ENCODE measurements at regions not wholly inside any gene's neighbourhood (a gene's known extent, or its start where the extent isn't known, plus 50 kb on each side); places are given as distances from the start of the nearest gene placed in this dataset.

DNA sequence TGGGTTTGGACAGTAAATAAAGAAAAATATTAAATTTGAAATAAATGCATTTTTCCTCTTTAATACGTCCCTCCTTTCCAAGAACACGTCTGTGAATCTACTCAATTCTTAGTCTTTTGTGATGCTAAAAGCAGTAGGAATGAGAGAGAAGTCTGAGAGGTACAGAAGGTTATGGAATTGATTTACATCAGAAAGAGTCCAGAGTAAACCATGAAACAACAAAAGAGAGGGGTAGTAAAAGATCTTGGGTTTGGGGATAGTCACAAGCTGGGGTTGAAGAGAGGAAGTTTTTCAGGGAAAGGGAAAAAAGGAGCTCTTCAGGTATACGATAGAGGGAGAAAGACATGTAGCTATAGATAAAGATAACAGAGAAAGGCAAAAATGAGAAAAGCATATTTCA, 215.4 kb downstream of the RAB28 start:
- TF ChIP-seq, protein P1, sequence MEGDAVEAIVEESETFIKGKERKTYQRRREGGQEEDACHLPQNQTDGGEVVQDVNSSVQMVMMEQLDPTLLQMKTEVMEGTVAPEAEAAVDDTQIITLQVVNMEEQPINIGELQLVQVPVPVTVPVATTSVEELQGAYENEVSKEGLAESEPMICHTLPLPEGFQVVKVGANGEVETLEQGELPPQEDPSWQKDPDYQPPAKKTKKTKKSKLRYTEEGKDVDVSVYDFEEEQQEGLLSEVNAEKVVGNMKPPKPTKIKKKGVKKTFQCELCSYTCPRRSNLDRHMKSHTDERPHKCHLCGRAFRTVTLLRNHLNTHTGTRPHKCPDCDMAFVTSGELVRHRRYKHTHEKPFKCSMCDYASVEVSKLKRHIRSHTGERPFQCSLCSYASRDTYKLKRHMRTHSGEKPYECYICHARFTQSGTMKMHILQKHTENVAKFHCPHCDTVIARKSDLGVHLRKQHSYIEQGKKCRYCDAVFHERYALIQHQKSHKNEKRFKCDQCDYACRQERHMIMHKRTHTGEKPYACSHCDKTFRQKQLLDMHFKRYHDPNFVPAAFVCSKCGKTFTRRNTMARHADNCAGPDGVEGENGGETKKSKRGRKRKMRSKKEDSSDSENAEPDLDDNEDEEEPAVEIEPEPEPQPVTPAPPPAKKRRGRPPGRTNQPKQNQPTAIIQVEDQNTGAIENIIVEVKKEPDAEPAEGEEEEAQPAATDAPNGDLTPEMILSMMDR (conservative IDR thresholded peaks at IDR 0.05; ENCODE audit: low read depth, low read length): no peak
- TF ChIP-seq EZH2 (IDR thresholded peaks at IDR 0.05; ENCODE audit: borderline replicate concordance, low read depth, low read length, poor library complexity, severe bottlenecking): no peak

Measured in A673 (cell line).